ENCODE measurements at regions not wholly inside any gene's neighbourhood (a gene's known extent, or its start where the extent isn't known, plus 50 kb on each side); places are given as distances from the start of the nearest gene placed in this dataset.

DNA sequence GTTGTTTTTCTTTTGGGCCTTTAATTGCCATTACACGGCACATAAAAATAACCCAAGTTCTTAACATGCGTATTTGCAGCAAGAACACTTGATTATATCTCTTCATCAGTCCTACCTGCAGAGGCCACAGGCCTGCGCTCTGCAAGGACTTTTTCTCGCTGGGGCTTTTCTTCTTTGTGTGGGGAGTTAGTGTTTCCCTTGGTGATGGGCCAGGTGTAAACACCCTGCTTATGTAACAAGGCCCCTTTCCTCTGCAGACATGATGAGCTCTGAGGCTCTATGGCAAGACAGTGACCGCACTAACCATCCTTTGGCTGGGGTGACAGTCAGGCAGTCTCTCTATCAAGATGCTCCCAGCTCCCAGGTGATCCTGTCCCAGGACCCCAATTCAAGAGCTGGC is 97.8 kb upstream of the PCSK2 start:
- no peak for DNase-seq

GRCh38 chr20:17137692-17138091 is 89.1 kb upstream of the PCSK2 start:
- no peak for DNase-seq

DNA sequence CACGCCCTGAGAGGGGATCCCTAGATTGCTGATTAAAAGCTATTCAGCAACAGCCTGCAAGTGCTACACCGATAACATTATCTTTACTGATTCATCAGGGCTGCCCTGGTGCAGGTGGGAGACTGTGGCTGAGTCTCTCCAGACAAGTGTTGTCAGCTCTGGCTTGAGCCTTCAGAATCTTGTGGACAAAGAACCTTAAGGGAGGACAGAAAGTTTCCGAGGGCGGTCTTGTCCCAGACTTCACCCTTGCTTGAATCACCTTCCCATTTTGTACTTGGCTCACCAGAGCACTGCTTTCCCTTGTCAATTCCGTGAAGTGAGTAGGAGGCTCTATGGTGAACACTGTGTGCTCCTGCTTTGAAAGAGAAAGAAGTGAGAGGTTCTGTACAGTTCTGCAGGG is 88.6 kb upstream of the PCSK2 start:
- DNase-seq: peak; percentile 59

- no peak for DNase-seq
Observed at GRCh38 chr20:17140894-17141293, 85.9 kb upstream of the PCSK2 start.

DNA sequence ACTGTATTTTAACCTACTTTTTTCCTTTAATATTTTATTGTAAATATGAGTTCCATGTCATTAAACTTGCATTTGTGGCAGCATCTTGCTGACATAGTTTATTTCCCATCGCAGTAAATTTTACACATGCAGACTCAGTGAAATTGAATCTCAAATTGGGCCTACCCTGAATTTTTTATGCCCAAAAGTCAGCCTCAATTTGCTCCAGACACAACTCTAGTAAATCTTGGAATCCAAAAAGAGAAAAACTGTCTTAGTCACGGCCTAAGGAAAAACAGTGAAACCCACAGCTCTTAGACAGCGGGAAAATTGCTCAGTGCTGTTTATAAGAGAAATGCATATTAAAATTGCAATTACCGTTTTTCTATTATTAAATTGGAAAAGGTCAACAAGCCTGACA is 85.3 kb upstream of the PCSK2 start:
- DNase-seq: no peak

DNA sequence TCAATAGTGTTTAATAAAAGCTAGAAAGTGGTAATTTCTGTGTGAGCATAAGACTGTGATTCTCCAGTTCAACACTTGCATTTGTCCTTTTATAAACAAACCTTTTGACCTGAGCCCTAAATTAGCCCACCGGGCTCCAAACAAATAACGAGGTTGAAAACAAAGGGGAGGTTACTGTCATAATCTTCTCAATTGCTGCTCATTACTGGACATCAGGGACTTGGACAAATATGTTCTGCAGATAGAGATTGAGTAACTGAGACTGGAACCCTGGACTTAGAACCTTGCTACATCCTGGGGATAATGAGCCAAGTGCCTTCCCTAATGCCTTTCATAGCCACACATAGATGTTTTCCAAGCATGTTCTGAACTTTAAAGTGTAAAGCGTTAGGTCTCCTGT is 84.2 kb upstream of the PCSK2 start:
- DNase-seq: no peak

DNA sequence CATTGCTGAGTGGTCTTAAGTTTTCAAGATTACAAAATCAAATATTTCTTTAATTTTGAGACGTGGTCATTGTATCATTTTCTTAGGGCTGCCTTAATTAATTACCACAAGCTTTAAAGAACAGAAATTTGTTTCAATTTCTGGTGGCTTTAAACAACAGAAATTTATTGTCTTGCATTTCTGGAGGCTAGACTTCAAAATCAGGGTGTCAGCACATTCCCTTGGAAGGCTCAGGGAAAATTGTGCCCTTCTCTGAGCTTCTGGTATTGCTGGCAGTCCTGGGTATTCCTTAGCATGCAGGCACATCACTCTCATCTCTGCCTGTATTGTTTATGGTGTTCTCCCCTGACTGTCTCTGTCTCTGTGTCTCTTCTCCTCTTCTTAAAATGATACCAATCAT is 76.0 kb upstream of the PCSK2 start:
- no peak for DNase-seq

DNA sequence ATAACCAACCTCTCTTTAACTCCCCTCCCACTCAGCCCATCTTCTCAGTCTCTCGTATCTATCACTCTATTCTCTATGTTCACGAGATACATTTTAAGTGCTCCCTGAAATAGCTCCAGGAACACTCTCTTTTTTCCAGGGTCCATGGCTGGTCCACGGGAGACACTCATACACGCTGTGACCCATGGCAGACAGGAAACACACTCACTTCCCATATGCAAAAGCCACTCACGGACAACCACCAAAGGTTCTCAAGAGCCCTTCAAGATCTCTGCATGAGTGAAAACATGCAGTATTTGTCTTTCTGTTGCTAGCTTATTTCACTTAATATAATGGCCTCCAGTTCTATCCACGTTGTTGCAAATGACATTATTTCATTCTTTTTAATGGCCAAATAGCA is 71.4 kb upstream of the PCSK2 start:
- DNase-seq: no peak

GRCh38 chr20:17158701-17159100 is 68.1 kb upstream of the PCSK2 start:
- DNase-seq: no peak

GRCh38 chr20:17161673-17162481 is 65.0 kb upstream of the PCSK2 start:
- DNase-seq: no peak

DNA sequence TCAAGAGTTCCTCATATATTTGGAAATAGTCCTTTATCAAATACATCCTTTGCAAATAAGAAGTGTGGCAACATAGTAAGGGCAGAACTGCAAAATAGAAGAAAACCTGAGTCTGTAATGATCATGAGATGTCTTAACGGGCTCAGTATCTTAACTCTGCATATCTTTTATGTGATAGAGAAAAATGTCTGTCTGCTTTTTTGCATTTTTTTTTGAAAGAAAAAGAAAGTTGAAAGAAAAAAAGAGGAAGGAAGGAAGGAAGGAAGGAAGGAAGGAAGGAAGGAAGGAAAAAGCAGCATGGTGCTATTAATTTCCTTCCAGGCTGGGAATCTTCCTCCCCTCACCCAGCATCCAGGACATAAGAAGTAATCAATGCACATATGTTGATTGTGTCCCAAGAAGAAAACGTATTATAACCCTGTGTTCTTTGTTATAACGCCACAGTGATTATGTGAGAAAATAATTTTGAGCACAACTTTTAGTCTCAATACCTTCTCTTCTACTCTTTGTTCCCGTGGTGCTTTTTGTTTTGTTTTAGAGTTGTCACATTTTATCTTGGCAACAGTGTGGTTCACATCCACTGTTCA is 58.7 kb upstream of the PCSK2 start:
- DNase-seq: no peak

- DNase-seq: no peak
Observed at GRCh38 chr20:17169585-17170136, 57.2 kb upstream of the PCSK2 start.

DNA sequence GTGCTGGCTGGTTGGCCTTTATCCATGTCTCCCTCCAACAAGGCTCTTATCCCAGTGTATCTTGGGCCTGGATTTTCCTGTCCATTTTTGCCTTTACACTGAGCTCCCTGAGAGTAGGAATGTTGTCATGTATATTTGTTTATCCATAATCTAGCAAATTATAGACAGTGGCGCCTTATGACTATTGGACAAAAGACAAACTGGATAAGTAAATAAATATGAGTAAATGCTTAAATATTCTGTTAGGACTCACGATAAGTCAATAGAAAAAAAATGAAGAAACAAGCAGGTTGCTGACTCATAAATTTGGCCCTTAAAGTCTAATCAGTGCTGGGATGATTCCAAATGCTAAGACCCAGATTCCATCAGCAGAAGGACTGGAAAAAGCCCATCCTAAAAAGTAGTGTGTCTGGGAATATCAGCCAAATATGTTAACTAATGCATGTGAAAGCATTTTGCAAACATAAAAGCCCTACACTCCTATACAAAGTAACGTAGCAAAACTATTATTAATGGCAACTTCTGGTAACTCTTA is 55.0 kb upstream of the PCSK2 start:
- no peak for DNase-seq

DNA sequence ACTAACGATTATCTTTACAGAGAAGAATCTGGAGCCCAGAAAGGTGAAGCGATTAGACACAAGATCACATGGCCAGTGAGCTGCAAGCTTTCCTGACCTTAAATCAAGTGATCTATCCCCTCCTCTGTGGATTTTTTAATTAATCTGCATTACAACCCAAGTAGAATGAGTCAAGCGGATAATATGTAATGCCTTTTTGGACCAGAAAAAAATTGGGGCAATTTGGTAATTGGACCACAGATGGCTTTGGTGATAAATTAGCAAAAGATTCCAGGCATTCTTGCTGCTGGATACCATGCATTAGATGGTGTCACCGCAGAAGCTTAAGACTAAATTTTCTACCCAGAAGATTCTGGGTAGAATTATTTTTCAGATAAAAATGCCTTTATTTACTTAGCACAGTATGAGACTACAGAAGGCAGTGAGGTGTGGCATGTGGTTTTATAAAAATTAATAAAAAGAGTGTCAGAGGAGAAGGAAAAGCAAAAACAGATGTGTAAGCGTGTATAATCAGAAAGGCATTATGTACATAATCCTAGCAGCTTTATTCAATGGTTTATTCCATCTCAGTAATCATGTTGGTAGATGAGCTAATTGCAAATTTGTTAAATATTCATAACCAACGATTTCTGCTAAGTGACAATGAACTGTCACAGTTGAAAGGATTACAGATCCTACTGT is 53.9 kb upstream of the PCSK2 start:
- DNase-seq: no peak

Small RNA genes lying in the stretch of these regions (small RNA-seq; reads per million reads assigned to genes)
- 0.12 reads per million for gene RF00012
